GM21528 (cell line): ENCODE measurements at regions not wholly inside any gene's neighbourhood (a gene's known extent, or its start where the extent isn't known, plus 50 kb on each side); places are given as distances from the start of the nearest gene placed in this dataset.
A peak's percentile ranks its signal among the peaks of the same experiment; 100 is the strongest.

Experiments used
- ATAC-seq: cut with Tn5 transposase; IDR thresholded peaks from one replicate; pipeline ENCODE4 v1.9.1; 2021; ENCODE audit warnings: mild to moderate bottlenecking, moderate library complexity; ENCODE audit not compliant: unreplicated experiment, low FRiP score

GRCh38 chr10:108822026-108822425, 1101.3 kb downstream of the XPNPEP1 start:
- no peak for ATAC-seq

- ATAC-seq: no peak
Observed at GRCh38 chr10:108819302-108819701, 1104.0 kb downstream of the XPNPEP1 start.

- ATAC-seq: no peak
Observed at GRCh38 chr10:108817584-108817983, 1105.7 kb downstream of the XPNPEP1 start.

- ATAC-seq: no peak
Observed at GRCh38 chr10:108817135-108817534, 1106.2 kb downstream of the XPNPEP1 start.

- no peak for ATAC-seq
Observed at GRCh38 chr10:108812906-108813305, 1110.4 kb downstream of the XPNPEP1 start.

- no peak for ATAC-seq
Observed at GRCh38 chr10:108812296-108812695, 1111.0 kb downstream of the XPNPEP1 start.

GRCh38 chr10:108808228-108808627, 1115.1 kb downstream of the XPNPEP1 start:
- no peak for ATAC-seq

- ATAC-seq: no peak
Observed at GRCh38 chr10:108801775-108802517, 1121.4 kb downstream of the XPNPEP1 start.

- no peak for ATAC-seq
Observed at GRCh38 chr10:108801220-108801619, 1122.1 kb downstream of the XPNPEP1 start.

- ATAC-seq: no peak
Observed at GRCh38 chr10:108797573-108797972, 1125.7 kb downstream of the XPNPEP1 start.

GRCh38 chr10:108791794-108792474, 1131.4 kb downstream of the XPNPEP1 start:
- ATAC-seq: no peak

GRCh38 chr10:108791030-108791429, 1132.3 kb downstream of the XPNPEP1 start:
- no peak for ATAC-seq

GRCh38 chr10:108789919-108790318, 1133.4 kb downstream of the XPNPEP1 start:
- ATAC-seq: peak; percentile 81

GRCh38 chr10:108789336-108789735, 1134.0 kb downstream of the XPNPEP1 start:
- ATAC-seq: no peak

GRCh38 chr10:108788891-108789290, 1134.4 kb downstream of the XPNPEP1 start:
- no peak for ATAC-seq

- no peak for ATAC-seq
Observed at GRCh38 chr10:108787932-108788331, 1135.4 kb downstream of the XPNPEP1 start.

- ATAC-seq: no peak
Observed at GRCh38 chr10:108785011-108785410, 1138.3 kb downstream of the XPNPEP1 start.

GRCh38 chr10:108784534-108784933, 1138.8 kb downstream of the XPNPEP1 start:
- ATAC-seq: no peak

- ATAC-seq: peak; percentile 71
Observed at GRCh38 chr10:108783897-108784296, 1139.4 kb downstream of the XPNPEP1 start.

GRCh38 chr10:108782411-108782810, 1140.9 kb downstream of the XPNPEP1 start:
- ATAC-seq: no peak

- ATAC-seq: no peak
Observed at GRCh38 chr10:108779501-108779900, 1143.8 kb downstream of the XPNPEP1 start.

GRCh38 chr10:108775911-108776475, 1147.3 kb downstream of the XPNPEP1 start:
- ATAC-seq: no peak
